Lower leg skin (tissue), 4 donors: ENCODE measurements at regions not wholly inside any gene's neighbourhood (a gene's known extent, or its start where the extent isn't known, plus 50 kb on each side); places are given as distances from the start of the nearest gene placed in this dataset.

Source experiments
- DNase-seq, 2 donors: peaks; one replicate each; pipeline ENCODE4 v3.0.0-alpha.2; 2019; ENCODE audit warnings: low spot score in 2 of 2
- H3K4me3 ChIP-seq: fragments of 200-600 bp; sonication (generic); 2 replicates; pipeline ENCODE4 v1.5.1; 2017; ENCODE audit warnings: mild to moderate bottlenecking, low read depth; ENCODE audit not compliant: poor library complexity, severe bottlenecking
- POLR2A ChIP-seq, 2 donors: fragments of 450-650 bp; IDR thresholded peaks; one replicate each; pipeline ENCODE4 v1.6.1; 2016 to 2017; ENCODE audit warnings: antibody characterized with exemption in 2 of 2, mild to moderate bottlenecking in 1 of 2, moderate library complexity in 1 of 2
- WGBS, 2 donors: methylation state at CpG; one replicate each; pipeline ENCODE4 v1.1.5; 2018; 5-methylcytosine and 5-hydroxymethylcytosine counted together
- intact Hi-C: fragments of 100-400 bp; cut with DNase I; formaldehyde crosslinking; loops from one replicate; pipeline ENCODE4 v1.15.0; 2023; ENCODE audit warnings: low total_unique reads
- TF ChIP-seq, protein P1 (sequence below), 3 donors: fragments of 450-650 bp; IDR thresholded peaks; one replicate each; pipeline ENCODE4 v1.5.1; 2016; ENCODE audit warnings: antibody characterized with exemption in 3 of 3, mild to moderate bottlenecking in 3 of 3, moderate library complexity in 2 of 3

DNA sequence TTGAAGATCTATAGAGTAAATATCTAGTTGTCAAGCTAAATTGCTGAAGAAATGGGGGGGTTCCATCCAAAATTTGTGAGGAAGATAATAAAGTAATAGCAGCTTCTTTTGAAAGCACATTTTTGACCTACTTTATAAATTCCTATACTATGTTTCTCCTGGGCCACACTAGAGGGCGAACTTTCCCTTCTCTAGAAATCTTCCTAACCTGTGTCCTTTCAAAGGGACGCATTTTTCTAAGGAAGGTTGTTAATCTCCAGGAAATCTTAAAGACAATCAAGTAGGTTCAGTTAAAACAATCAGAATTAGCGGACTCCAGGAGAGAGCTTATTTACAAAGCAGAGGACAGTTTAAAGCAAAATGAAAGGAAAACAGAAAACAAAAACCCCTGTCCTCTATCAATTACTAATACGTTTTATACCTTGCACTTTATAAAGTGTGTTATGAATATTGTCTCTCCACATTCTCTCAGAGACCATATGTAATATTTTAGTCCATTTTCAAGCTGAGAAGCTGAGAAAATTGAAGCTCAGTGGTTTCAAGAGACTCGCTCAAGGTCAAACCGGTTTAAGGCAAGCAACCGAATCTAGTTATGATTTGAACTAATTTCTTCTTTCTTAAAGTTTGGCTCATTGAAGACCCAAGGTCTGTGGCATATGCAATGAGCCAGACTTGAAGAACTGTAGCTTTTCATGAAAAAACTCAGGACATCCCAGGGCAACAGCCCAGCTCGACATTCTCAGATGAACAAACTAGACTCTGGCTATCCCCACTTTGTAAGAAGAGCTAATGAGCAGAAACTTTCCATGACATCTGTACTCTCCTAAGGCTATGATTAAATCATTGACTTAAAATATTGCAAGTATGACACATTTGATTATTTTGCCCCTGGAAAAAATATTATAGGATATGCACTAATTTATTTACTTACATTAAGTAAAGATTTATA, 273.6 kb downstream of the PAX3 start:
- TF ChIP-seq POLR2A (IDR thresholded peaks at IDR 0.05), result no peak
- TF ChIP-seq, protein P1, sequence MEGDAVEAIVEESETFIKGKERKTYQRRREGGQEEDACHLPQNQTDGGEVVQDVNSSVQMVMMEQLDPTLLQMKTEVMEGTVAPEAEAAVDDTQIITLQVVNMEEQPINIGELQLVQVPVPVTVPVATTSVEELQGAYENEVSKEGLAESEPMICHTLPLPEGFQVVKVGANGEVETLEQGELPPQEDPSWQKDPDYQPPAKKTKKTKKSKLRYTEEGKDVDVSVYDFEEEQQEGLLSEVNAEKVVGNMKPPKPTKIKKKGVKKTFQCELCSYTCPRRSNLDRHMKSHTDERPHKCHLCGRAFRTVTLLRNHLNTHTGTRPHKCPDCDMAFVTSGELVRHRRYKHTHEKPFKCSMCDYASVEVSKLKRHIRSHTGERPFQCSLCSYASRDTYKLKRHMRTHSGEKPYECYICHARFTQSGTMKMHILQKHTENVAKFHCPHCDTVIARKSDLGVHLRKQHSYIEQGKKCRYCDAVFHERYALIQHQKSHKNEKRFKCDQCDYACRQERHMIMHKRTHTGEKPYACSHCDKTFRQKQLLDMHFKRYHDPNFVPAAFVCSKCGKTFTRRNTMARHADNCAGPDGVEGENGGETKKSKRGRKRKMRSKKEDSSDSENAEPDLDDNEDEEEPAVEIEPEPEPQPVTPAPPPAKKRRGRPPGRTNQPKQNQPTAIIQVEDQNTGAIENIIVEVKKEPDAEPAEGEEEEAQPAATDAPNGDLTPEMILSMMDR (IDR thresholded peaks at IDR 0.05), result no peak
- H3K4me3 ChIP-seq, result no peak overlapping the region
- WGBS, 2 donors, result 29 to 35% methylated on average over 8 of the region's 8 CpGs
- intact Hi-C loops, result no loop called here
- no peak for DNase-seq

DNA sequence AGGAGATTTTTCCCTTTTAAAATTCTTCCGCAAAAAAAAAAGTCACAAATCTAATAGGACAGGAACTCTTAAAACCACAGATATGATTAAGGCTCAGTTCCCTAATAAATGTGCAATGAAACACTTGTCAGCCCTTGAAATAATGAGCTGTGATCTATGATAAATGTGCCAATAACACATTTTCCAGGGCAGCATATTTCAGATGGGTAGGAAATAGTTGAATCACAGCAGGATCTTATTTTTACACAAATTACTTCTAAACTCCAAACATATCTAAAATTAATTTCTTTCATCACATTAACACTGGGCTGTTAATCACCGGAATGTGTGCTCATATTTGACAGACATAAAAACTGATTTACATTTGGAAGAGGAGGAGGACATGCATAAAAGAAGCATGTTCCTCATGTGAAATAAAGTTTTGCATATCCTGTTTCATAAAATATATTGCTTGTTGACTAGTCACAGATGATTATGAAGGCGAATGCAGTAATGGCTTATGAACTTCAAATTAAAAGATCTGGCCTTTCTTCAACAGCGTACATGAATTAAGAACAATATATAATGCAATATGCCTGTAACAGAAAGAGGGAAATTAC, 281.4 kb downstream of the PAX3 start:
- intact Hi-C loops, result no loop called here
- 53 to 56% methylated on average over 4 of the region's 4 CpGs for WGBS, 2 donors
- no peak for TF ChIP-seq POLR2A (IDR thresholded peaks at IDR 0.05)
- TF ChIP-seq, protein P1 (IDR thresholded peaks at IDR 0.05), result no peak
- no peak for DNase-seq
- no peak overlapping the region for H3K4me3 ChIP-seq

DNA sequence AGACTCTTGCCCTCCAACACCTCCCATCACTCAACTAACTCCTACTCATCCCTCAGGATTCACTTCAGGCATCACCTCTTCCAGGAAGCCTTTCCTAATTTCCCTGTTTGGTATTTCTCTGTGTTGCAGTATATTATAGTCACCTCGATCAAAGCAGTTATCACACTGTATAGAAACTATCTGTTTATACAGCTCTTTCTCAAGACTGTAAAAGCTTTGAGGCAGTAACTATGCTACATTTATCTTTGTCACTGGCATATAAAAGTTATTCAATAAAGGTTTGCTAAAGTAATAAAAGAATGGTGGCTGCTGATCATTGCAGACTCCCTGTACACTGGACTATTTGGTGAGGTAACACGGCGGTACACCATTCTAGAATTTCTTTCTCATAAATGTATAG, 284.9 kb downstream of the PAX3 start:
- TF ChIP-seq POLR2A (IDR thresholded peaks at IDR 0.05), result no peak
- TF ChIP-seq, protein P1 (IDR thresholded peaks at IDR 0.05), result no peak
- 62 to 92% methylated on average over 3 of the region's 3 CpGs for WGBS, 2 donors
- H3K4me3 ChIP-seq, result no peak overlapping the region
- intact Hi-C loops, result no loop called here
- DNase-seq, result no peak

DNA sequence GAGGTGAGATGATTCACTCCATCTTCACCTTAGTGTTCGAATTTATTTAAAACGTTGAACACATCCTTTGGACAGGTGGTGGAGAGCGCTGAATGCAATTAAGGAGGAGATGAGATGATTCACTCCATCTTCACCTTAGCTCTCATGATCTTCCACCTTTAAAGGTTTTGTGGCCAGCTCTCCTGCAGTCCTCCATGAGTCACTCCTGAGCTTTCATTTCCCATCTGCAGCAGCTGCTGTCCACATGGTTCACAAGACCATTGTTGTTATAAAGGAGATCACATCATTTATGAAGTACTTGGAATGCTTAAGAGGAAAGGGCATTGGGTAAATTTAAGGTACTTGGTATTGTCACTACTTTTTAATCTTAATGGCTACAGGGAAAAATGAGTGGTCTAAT, 298.5 kb downstream of the PAX3 start:
- intact Hi-C loops, result no loop called here
- no peak for DNase-seq
- WGBS, 2 donors, result 64% methylated on average over 3 of the region's 3 CpGs
- TF ChIP-seq POLR2A (IDR thresholded peaks at IDR 0.05), result no peak
- TF ChIP-seq, protein P1 (IDR thresholded peaks at IDR 0.05), result no peak
- no peak overlapping the region for H3K4me3 ChIP-seq

DNA sequence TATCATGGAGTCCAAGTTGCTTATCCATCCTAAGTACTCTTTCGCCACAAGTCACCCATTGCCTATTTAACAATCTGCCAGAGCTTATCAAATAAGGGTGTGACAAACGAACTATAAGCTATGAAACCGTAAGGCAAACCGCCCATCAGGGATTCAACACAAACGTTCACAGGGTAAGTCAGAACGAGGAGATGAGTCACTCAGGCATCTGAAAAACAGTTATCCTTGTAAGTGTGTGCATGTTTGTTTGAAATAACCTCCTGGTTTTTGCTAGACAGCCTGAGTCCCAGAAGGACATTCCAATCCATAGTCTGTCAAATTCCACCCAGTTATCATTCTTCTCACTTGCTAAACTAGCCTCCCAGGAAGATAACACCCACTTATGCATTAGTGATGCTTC, 299.1 kb downstream of the PAX3 start:
- intact Hi-C loops, result no loop called here
- DNase-seq, result no peak
- no peak overlapping the region for H3K4me3 ChIP-seq
- 67 to 74% methylated on average over 6 of the region's 6 CpGs for WGBS, 2 donors
- TF ChIP-seq, protein P1 (IDR thresholded peaks at IDR 0.05), result no peak
- TF ChIP-seq POLR2A (IDR thresholded peaks at IDR 0.05), result no peak
